Upper lobe of right lung (tissue), 1 donor: ENCODE measurements at regions not wholly inside any gene's neighbourhood (a gene's known extent, or its start where the extent isn't known, plus 50 kb on each side); places are given as distances from the start of the nearest gene placed in this dataset.

Source experiments
- ATAC-seq: fragments of 200-7000 bp; cut with Tn5 transposase; one replicate; pipeline ENCODE4 v1.9.1; 2020; ENCODE audit warnings: mild to moderate bottlenecking, moderate library complexity
- DNase-seq: peaks from one replicate; pipeline ENCODE4 v3.0.0-alpha.2; 2020
- H3K27ac ChIP-seq: fragments of 200-600 bp; one replicate; pipeline ENCODE4 v1.8.0; 2022
- H3K27me3 ChIP-seq: fragments of 200-600 bp; one replicate; pipeline ENCODE4 v1.8.0; 2022; ENCODE audit warnings: mild to moderate bottlenecking
- H3K36me3 ChIP-seq: fragments of 200-600 bp; one replicate; pipeline ENCODE4 v1.8.0; 2022
- H3K4me1 ChIP-seq: fragments of 200-600 bp; one replicate; pipeline ENCODE4 v1.8.0; 2022
- H3K4me3 ChIP-seq: fragments of 200-600 bp; one replicate; pipeline ENCODE4 v1.8.0; 2022; ENCODE audit warnings: mild to moderate bottlenecking
- H3K9me3 ChIP-seq: fragments of 200-600 bp; one replicate; pipeline ENCODE4 v1.8.0; 2022
- CTCF ChIP-seq: fragments of 200-600 bp; IDR thresholded peaks from one replicate; pipeline ENCODE4 v1.8.0; 2022; ENCODE audit warnings: antibody characterized with exemption
- intact Hi-C: fragments of 100-400 bp; cut with DNase I; formaldehyde crosslinking; loops from one replicate; pipeline ENCODE4 v1.11.0; 2022
- donor health status: DM: no; HTN: yes; CAD: no; lungs with severe emphysema.

- Histone ChIP-seq H3K27me3 (no peaks in the 10 kb centered on the region), H3K36me3 (no peaks in the 10 kb centered on the region), H3K27ac (no peak overlapping the region), H3K9me3 (no peaks in the 10 kb centered on the region), H3K4me3 (no peak overlapping the region), H3K4me1 (no peaks in the 10 kb centered on the region)
- ATAC-seq (no peak), DNase-seq (no peak)
- intact Hi-C loops: no loop called here
- TF ChIP-seq CTCF: no peak
These were observed 365.0 kb upstream of the CDH9 start for GRCh38 chr5:27403243-27403882.

GRCh38 chr5:27402828-27403227, 364.4 kb upstream of the CDH9 start:
- Histone ChIP-seq H3K27me3 (no peaks in the 10 kb centered on the region), H3K4me3 (no peak overlapping the region), H3K36me3 (no peaks in the 10 kb centered on the region), H3K9me3 (no peaks in the 10 kb centered on the region), H3K4me1 (no peaks in the 10 kb centered on the region), H3K27ac (no peak overlapping the region)
- intact Hi-C loops: no loop called here
- TF ChIP-seq CTCF: no peak
- ATAC-seq (no peak), DNase-seq (no peak)

- no peaks in the 10 kb centered on the region for H3K36me3 ChIP-seq
- H3K4me3 ChIP-seq: no peak overlapping the region
- no peaks in the 10 kb centered on the region for H3K27me3 ChIP-seq
- no peak for DNase-seq
- no peak overlapping the region for H3K27ac ChIP-seq
- no peak for ATAC-seq
- intact Hi-C loops: no loop called here
- H3K4me1 ChIP-seq: no peaks in the 10 kb centered on the region
- no peak for TF ChIP-seq CTCF
- no peaks in the 10 kb centered on the region for H3K9me3 ChIP-seq
These were observed 358.6 kb upstream of the CDH9 start for GRCh38 chr5:27396998-27397397.

- H3K9me3 ChIP-seq: no peaks in the 10 kb centered on the region
- DNase-seq (no peak), ATAC-seq (no peak)
- intact Hi-C loops: no loop called here
- no peak overlapping the region for H3K4me3 ChIP-seq
- H3K27me3 ChIP-seq: no peaks in the 10 kb centered on the region
- no peaks in the 10 kb centered on the region for H3K36me3 ChIP-seq
- TF ChIP-seq CTCF: no peak
- no peaks in the 10 kb centered on the region for H3K4me1 ChIP-seq
- no peak overlapping the region for H3K27ac ChIP-seq
These were observed 354.3 kb upstream of the CDH9 start for GRCh38 chr5:27392716-27393115.

- Histone ChIP-seq H3K4me1 (no peaks in the 10 kb centered on the region), H3K27me3 (no peaks in the 10 kb centered on the region), H3K4me3 (no peak overlapping the region), H3K9me3 (no peaks in the 10 kb centered on the region), H3K36me3 (no peaks in the 10 kb centered on the region), H3K27ac (no peak overlapping the region)
- no peak for TF ChIP-seq CTCF
- no peak for ATAC-seq
- no peak for DNase-seq
- intact Hi-C loops: no loop called here
These were observed 351.3 kb upstream of the CDH9 start for GRCh38 chr5:27389696-27390095.

GRCh38 chr5:27388755-27389154, 350.4 kb upstream of the CDH9 start:
- no peaks in the 10 kb centered on the region for H3K4me1 ChIP-seq

More at GRCh38 chr5:27388755-27389154, 350.4 kb upstream of the CDH9 start:
- no peaks in the 10 kb centered on the region for H3K36me3 ChIP-seq
- DNase-seq (no peak), ATAC-seq (no peak)
- no peaks in the 10 kb centered on the region for H3K9me3 ChIP-seq
- H3K4me3 ChIP-seq: no peak overlapping the region
- TF ChIP-seq CTCF: no peak
- no peaks in the 10 kb centered on the region for H3K27me3 ChIP-seq
- no peak overlapping the region for H3K27ac ChIP-seq
- intact Hi-C loops: no loop called here
